GM18498 (cell line): ENCODE measurements at regions not wholly inside any gene's neighbourhood (a gene's known extent, or its start where the extent isn't known, plus 50 kb on each side); places are given as distances from the start of the nearest gene placed in this dataset.

ENCODE experiments used
- ATAC-seq: cut with Tn5 transposase; IDR thresholded peaks from one replicate; pipeline ENCODE4 v1.9.1; 2021; ENCODE audit warnings: mild to moderate bottlenecking, moderate library complexity; ENCODE audit not compliant: unreplicated experiment

GRCh38 chrX:38746102-38746501 lies 55.2 kb upstream of the MID1IP1 start:
- no peak for ATAC-seq

- ATAC-seq, result peak; percentile 58
These were observed 50.7 kb upstream of the MID1IP1 start for GRCh38 chrX:38750551-38750950.
